Inflammatory macrophage treated with lipopolysaccharide for 1 hour (primary cell): ENCODE measurements at regions not wholly inside any gene's neighbourhood (a gene's known extent, or its start where the extent isn't known, plus 50 kb on each side); places are given as distances from the start of the nearest gene placed in this dataset.
"Not testable (repeated sequence)": the region's sequence is repeated elsewhere in the genome, so short reads cannot be mapped to it uniquely, and the experiment has no call there.

ENCODE experiments used
- DNase-seq, 2 donors: peaks; one replicate each; pipeline ENCODE4 v3.0.0-alpha.2; 2020 to 2022

- DNase-seq: no peak
Observed at GRCh38 chr4:174438711-174439110, 83.6 kb downstream of the HPGD start.

- DNase-seq: no peak
Observed at GRCh38 chr4:174437749-174438148, 84.5 kb downstream of the HPGD start.

DNA sequence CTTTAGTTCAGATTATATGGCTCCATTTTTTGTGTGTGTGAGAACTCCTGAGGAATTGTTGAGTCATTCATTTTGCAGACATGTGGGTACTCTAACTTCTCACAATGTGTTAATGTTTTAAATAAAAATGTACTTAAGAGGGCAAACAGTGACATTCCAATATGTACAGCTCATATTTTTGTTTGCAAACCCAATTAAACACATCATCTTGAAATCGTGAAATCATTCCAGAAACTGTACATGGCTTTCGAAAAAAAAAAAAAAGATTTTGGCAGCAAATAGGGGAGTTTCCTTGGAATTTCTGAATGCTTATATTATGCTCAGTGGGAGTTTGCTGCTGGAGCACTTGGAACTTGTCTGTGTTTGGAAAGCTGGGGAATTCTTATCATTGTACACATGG is 85.0 kb downstream of the HPGD start:
- no peak for DNase-seq

DNA sequence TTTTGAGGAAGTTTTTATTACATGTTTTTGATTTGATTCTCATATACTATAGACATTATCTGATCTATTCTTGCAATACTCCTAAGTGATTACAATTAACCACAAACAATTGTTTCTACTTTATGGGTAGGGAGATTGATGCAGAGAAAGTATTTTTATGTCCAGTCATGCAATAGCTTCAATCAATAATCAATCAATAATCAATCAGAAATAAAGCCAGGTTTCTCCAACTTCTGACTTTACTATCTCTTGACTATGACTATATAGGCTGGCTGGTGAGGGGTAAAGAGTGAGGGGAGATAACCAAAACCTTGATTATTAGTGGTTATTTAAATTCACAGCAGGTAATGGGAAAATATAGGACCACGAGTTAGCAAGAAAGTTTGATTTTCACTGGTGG is 85.9 kb downstream of the HPGD start:
- no peak for DNase-seq

GRCh38 chr4:174435974-174436373 is 86.3 kb downstream of the HPGD start:
- DNase-seq: no peak

DNA sequence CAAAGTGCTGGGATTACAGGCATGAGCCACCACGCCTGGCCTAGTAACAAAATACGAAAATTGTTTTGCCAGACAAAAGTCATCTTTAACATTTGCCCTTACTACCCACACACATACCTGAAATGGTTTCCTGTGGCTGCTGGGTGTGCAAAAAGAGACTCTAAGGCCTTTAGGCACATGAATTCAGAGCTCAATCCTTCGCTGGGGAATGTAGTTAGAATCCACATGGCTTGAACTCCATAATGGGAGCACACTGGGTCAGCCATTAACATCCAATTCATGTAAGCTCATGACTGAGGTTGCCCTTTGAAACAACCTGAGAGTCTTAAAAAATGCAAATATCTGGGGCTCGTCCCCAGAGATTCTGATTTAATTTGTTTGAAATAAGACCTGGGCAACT is 87.8 kb downstream of the HPGD start:
- no peak for DNase-seq

DNA sequence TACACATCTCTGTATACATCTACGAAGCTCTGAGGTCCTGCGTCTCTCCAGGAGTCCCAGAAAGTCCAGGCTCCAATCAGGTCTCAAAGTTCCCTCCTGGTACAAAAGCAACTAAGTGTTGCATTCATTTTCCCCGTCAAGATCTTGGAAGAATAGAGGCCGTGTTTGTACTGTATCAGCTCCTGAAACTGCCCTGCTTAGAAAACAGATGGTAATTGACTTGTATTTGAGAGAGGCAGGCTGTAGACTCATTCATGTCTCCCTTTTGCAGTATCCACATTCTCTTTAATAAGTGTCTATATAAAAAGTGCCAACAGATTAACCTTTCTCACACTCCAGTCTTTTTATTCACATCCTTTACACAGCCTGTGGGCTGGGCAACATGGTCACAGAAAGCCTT is 91.7 kb downstream of the HPGD start:
- no peak for DNase-seq

DNA sequence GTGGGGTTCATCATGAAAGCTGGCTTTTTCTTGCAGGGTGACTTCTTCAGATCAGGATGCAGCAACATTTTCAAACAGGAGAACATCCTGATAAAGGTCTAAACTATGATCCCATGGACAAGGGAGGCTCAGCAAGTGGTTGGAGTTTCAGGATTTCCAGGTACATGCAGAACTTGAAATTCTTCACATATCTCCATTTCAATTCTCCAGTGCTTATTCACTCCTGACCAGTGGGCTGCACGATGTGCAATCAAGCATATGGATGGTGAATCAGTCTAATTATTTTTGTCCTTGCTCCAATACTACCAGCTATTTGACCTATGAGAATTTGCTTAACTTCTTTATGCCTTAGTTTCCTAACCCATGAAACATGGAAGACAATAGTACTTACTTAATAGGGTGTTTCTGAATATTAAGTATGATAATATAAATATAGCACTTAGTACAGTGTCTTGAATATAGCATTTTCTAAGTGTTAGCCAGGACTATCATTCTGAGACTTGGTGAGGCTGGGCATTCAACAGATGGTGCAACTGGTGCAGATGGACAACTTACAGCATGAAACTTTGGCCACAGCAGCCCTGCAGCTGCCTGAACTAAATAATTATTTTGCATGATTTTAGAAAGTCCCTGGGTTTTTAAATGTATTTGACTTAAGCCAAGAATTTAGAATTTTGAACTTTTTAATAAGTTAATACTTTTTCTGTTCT is 92.4 kb downstream of the HPGD start:
- no peak for DNase-seq

DNA sequence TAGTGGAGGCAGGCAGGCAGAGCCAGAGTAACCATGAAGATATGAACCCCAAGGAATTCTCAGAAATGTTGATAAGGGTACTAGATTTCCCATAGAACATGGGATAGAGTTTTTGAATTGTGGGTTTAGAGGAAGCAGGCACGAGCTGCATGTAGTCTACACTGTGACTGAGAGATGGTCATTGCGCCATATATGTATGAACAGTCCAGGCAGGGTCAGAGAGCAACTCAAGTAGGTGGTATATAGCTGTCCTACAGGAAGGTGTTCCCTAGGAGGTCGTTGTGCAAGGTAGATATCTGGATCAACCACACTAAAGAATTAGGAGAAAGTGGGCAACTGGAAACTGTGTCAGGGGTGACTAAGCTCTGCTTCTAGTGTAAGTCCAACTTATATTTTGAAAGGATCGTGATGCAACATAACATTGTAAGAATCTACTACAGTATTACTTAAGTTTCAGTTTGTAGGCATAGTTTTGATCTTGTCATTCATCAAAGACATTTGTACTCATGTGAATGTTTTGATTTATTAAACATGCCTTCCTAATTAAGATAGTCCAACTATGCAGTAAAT is 94.6 kb downstream of the HPGD start:
- peak; percentile 52 to 56 for DNase-seq

DNA sequence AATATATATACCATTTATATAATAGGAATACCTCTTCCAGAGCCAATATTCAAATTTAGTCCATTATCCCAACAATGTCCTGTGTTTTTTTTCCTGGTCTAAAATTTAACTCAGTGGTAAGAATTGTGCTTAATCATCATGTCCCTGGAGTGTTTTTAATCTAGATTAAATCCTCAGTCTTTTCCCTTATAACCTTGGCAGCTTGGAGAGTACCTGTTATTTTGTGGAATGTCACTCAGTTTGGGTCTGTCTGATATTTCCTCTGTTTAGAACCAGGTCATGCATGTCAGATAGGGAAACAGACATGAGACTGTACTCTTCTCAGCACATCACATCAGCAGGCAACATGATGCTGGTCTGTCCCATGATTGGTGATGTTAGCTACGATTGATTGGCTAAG is 96.6 kb downstream of the HPGD start:
- no peak for DNase-seq

- DNase-seq: peak; percentile 57 to 61
Observed at GRCh38 chr4:174423257-174423944, 98.9 kb downstream of the HPGD start.

DNA sequence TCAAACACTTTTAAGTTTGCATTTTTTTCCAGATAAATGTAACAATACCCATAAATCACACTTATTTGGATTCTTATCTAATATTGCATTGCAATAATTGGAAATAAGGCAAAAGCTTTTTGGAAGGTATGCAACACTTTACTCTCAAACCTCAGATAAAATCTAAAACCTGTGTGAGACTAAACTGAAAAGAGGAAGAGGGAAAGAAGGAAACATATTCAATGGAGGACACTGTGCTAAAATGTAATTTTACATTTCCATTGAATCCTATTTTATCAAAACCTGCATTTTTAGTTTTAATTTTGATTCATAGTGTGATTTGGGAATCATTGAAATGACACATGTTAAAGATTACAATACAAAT is 99.4 kb downstream of the HPGD start:
- DNase-seq: no peak

DNA sequence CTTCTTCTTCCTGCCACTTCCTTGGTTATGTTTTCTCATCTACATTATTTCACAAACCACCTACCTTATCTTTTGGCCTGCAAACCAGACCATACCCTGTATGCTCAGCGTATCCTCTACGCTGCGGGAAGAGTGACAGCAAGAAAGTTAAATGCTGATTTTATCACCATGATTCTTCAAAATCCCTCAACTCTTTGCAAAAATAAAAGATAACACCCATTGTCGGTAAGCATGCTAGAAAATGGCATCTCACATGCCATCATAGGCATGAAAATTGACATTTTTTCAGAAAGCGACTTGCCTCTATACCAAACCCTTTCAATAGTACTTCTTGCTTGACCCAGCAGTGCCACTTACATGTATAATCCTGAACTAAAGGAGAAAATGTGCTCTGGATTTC is 102.0 kb downstream of the HPGD start:
- DNase-seq: no peak

DNA sequence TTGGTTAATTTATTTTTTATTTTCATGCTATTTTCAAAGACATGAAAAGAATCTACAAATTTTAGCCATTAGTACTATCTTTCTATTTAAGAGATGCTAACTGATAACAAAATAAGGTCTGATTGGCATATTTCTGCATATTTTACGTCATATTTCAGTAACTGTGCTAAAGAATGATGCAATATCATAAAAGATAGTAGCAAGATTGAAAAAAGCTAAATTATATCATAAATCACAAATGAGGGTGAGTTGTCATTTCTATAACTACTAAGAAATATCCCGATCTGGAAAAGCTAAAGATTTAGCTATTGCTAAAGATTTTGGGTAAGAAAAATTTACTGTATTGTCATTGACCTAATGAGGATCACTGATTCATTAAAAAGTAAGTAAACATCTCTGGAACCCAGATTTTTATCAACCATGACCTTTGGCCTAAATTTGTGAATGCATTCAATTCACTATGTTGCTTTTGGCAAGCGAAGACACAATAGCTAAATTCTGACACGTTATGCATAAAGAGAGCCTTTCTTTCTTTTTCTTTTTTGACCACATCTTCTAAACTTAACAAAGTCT is 103.6 kb downstream of the HPGD start:
- DNase-seq: no peak

DNA sequence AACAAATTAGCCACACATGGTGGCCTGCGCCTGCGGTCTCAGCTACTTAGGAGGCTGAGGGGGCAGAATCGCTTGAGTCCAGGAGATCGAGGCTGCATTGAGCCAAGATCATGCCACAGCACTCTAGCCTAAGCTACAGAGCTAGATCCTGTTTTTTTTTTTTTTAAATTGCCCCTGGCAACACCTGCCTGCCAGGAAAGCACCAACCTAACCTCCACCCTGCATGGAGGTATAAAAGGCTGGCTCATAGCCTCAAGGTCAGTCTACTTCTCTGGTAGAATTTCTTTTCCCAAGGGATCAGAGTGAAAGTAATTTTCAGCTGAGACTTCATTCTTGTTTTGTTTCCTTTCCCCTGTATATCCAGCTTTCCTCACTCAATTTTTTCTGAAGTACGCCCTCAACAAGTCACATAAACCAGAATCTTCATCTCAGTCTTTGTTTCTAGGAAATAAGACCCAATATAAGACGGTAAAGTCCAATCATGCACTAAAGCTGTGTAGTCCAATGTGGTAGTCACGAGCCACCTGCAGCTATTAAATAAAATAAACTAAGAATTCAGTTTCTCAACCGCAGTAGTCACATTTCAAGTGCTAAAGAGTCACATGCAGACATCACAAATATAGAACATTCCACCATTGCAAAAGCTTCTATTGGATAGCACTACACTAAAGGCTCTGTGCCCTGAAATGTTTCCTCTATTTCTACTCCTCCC is 113.3 kb downstream of the HPGD start:
- peak; percentile 23 to 24 for DNase-seq

GRCh38 chr4:174406383-174406782 is 115.9 kb downstream of the HPGD start:
- no peak for DNase-seq

- DNase-seq: no peak
Observed at GRCh38 chr4:174405923-174406322, 116.4 kb downstream of the HPGD start.

- no peak for DNase-seq
Observed at GRCh38 chr4:174404677-174405076, 117.6 kb downstream of the HPGD start.

- no peak for DNase-seq
Observed at GRCh38 chr4:174403177-174403543, 119.1 kb downstream of the HPGD start.

DNA sequence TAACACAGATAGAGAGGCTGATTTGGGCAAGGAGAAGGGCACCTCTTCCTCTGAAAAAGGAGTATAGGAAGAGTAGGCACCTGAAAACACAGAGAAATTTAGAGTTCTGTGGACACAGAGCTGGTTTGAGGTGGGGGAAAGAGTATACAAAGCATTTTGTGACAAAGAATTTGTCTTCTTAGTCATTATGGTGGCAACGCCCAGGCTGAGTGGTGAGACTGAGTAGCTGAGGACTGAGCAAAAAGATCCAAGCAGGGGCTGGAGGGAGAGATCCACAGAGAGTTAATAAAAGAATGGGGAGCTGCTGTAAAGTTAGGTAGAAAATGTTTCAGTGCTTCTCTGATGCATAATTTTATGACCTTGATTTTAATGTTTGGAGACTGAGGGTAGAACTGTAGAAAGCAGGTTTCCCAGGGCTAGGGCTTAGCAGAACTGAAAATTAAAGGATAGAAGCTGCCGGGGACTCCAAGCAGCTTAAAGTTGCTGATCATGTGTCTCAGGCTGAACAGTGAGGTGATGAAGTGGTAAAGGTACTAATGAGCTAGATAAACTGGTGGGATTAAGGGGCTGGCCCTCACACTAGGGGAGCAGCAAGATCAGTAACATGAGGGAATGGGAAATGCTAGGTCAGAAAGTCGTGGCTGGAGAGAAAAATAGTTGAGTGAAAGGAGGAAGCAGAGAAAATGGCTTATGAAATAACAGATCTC is 118.9 kb downstream of the CEP44 start:
- DNase-seq: no peak

DNA sequence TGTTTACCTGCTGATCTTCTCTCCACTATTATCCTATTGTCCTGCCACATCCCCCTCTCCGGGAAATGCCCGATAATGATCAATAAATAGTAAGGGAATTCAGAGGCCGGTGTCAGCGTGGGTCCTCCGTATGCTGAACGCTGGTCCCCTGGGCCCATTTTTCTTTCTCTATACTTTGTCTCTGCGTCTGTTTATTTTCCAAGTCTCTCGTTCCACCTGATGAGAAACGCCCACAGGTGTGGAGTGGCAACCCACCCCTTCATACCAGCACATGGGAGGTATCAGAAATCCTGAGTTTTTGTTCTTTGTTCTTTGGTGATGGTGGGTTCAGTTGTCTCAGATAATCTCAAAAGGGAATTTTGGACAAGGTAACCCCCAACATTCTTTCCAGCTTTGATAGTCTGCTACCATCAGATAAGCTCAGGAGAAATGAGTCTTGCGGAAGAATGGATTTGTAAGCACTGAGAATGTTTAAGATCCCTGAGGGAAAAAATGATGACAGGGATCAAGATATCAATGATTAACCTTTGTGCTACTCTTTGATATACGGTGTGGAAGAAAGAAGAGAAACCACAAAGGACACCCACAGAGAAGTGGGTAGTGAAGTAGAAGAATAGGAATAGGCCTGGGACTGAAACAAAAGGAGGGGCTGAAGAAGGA is 117.9 kb downstream of the CEP44 start:
- DNase-seq: no peak

DNA sequence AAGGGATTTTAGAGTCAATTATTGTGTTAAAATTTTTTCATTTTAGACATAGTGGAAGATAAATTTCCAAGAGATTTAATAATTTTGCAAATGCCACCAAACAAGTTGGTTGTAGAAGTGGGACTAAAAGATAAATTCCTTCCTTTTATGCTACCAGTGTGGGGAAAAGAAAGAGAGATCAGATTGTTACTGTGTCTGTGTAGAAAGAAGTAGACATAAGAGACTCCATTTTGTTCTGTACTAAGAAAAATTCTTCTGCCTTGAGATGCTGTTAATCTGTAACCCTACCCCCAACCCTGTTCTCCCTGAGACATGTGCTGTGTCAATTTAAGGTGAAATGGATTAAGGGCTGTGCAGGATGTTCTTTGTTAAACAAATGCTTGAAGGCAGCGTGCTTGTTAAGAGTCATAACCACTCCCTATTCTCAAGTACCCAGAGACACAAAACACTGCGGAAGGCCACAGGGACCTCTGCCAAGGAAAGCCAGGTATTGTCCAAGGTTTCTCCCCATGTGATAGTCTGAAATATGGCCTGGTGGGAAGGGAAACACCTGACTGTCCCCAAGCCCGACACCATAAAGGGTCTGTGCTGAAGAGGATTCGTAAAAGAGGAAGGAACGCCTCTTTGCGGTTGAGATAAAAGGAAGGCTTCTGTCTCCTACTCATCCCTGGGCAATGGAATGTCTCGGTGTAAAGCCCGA is 117.0 kb downstream of the CEP44 start:
- DNase-seq: not testable (repeated sequence)
